Parathyroid adenoma (tissue), 2 donors: ENCODE measurements at regions not wholly inside any gene's neighbourhood (a gene's known extent, or its start where the extent isn't known, plus 50 kb on each side); places are given as distances from the start of the nearest gene placed in this dataset.
"Not testable (repeated sequence)": the region's sequence is repeated elsewhere in the genome, so short reads cannot be mapped to it uniquely, and the experiment has no call there.

Source experiments
- H2AFZ ChIP-seq: fragments of 300-600 bp; sonication (generic); one replicate; pipeline ENCODE4 v1.7.0; 2017; ENCODE audit warnings: antibody characterized with exemption, mild to moderate bottlenecking
- H3K27ac ChIP-seq: fragments of 300-600 bp; sonication (generic); one replicate; pipeline ENCODE4 v1.7.0; 2017
- H3K27me3 ChIP-seq: fragments of 300-600 bp; sonication (generic); one replicate; pipeline ENCODE4 v1.7.0; 2017; ENCODE audit warnings: low read length; ENCODE audit not compliant: control insufficient read depth, insufficient read depth
- H3K36me3 ChIP-seq: fragments of 300-600 bp; sonication (generic); one replicate; pipeline ENCODE4 v1.7.0; 2017; ENCODE audit warnings: low read length; ENCODE audit not compliant: control insufficient read depth, insufficient read depth
- H3K4me1 ChIP-seq: fragments of 300-600 bp; sonication (generic); one replicate; pipeline ENCODE4 v1.7.0; 2017; ENCODE audit warnings: control low read depth
- H3K4me2 ChIP-seq: fragments of 300-600 bp; sonication (generic); one replicate; pipeline ENCODE4 v1.7.0; 2017; ENCODE audit warnings: low read length
- H3K4me3 ChIP-seq: fragments of 300-600 bp; sonication (generic); one replicate; pipeline ENCODE4 v1.7.0; 2017; ENCODE audit warnings: low read depth, low read length
- H3K79me2 ChIP-seq: fragments of 300-600 bp; sonication (generic); one replicate; pipeline ENCODE4 v1.7.0; 2017; ENCODE audit warnings: control low read depth
- H3K9ac ChIP-seq: fragments of 300-600 bp; sonication (generic); one replicate; pipeline ENCODE4 v1.7.0; 2017; ENCODE audit warnings: mild to moderate bottlenecking
- H3K9me3 ChIP-seq: fragments of 300-600 bp; sonication (generic); one replicate; pipeline ENCODE4 v1.7.0; 2017; ENCODE audit warnings: low read length; ENCODE audit not compliant: control insufficient read depth
- TF ChIP-seq, protein P1 (sequence below): fragments of 300-600 bp; sonication (generic); IDR thresholded peaks from one replicate; pipeline ENCODE4 v1.7.0; 2017; ENCODE audit warnings: antibody characterized with exemption, mild to moderate bottlenecking
- donor health status: primary hyperparathyroidism.

DNA sequence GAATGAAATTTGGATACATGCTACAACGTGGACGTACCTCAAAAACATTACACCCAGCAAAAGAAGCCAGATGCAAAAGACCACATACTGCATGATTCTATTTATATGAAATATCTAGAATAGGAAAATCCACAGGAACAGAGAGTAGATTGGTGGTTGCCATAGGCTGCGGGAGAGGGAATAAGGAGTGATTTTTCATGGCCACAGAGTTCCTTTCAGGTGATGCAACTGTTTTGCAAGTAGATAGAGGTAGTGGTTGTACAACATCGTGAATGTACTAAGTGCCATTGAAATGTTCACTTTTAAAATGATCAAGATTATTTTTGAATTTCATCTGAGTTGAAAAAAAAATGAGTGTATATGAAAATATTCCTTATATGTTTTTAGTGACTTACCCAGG lies 115.3 kb upstream of the RUNX1 start:
- H3K9ac ChIP-seq, result no peak overlapping the region
- no peaks in the 10 kb centered on the region for H3K9me3 ChIP-seq
- no peaks in the 10 kb centered on the region for H3K4me1 ChIP-seq
- H3K27me3 ChIP-seq, result no peaks in the 10 kb centered on the region
- no peaks in the 10 kb centered on the region for H3K79me2 ChIP-seq
- H3K27ac ChIP-seq, result no peak overlapping the region
- H3K4me2 ChIP-seq, result no peak overlapping the region
- no peak overlapping the region for H2AFZ ChIP-seq
- H3K4me3 ChIP-seq, result no peak overlapping the region
- H3K36me3 ChIP-seq, result no peaks in the 10 kb centered on the region
- TF ChIP-seq, protein P1, sequence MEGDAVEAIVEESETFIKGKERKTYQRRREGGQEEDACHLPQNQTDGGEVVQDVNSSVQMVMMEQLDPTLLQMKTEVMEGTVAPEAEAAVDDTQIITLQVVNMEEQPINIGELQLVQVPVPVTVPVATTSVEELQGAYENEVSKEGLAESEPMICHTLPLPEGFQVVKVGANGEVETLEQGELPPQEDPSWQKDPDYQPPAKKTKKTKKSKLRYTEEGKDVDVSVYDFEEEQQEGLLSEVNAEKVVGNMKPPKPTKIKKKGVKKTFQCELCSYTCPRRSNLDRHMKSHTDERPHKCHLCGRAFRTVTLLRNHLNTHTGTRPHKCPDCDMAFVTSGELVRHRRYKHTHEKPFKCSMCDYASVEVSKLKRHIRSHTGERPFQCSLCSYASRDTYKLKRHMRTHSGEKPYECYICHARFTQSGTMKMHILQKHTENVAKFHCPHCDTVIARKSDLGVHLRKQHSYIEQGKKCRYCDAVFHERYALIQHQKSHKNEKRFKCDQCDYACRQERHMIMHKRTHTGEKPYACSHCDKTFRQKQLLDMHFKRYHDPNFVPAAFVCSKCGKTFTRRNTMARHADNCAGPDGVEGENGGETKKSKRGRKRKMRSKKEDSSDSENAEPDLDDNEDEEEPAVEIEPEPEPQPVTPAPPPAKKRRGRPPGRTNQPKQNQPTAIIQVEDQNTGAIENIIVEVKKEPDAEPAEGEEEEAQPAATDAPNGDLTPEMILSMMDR, result no peak

DNA sequence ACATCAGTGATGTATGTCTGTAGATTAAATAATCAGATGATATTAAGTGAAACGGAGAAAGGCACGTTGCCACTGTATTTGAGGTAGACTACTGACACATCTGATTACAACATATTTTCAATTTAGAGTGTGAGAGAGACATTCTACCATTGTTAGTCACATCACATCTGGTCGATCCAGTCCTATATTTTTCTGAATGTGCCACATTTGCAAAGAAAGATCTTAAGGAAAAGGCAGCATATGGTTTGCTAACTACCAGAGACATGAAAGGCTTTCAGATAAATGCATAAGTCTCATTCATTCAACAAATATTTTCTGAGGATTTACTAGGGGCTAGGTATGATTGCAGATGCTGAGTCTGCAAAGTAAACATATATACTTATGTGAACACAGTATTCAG lies 114.3 kb upstream of the RUNX1 start:
- no peaks in the 10 kb centered on the region for H3K79me2 ChIP-seq
- H2AFZ ChIP-seq, result no peak overlapping the region
- no peaks in the 10 kb centered on the region for H3K4me1 ChIP-seq
- no peak overlapping the region for H3K4me2 ChIP-seq
- no peak overlapping the region for H3K27ac ChIP-seq
- H3K9me3 ChIP-seq, result no peaks in the 10 kb centered on the region
- H3K4me3 ChIP-seq, result no peak overlapping the region
- no peaks in the 10 kb centered on the region for H3K27me3 ChIP-seq
- no peak overlapping the region for H3K9ac ChIP-seq
- no peaks in the 10 kb centered on the region for H3K36me3 ChIP-seq
- TF ChIP-seq, protein P1, result no peak

DNA sequence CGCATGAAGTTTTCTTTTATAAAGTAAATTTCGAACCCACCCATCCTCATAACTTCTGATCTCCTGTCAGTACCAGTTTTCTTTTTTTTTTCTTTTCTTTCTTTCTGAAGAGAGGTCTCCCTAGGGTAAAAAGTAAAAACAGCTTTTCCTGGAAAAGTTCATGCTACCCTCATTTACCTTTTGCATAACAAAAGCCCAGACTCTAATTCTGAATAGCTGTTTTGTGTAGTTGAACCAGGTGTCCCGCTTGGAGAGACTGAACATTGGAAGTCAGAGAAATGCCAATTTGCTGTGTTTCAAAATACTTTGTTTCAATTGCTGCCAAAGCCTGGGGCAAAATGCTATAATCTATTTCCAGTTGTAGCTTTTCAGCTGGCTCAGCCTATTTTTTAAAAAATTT lies 113.7 kb upstream of the RUNX1 start:
- H3K27me3 ChIP-seq, result no peaks in the 10 kb centered on the region
- no peaks in the 10 kb centered on the region for H3K9me3 ChIP-seq
- TF ChIP-seq, protein P1, result no peak
- H3K4me3 ChIP-seq, result no peak overlapping the region
- no peaks in the 10 kb centered on the region for H3K4me1 ChIP-seq
- H3K4me2 ChIP-seq, result no peak overlapping the region
- no peak overlapping the region for H3K9ac ChIP-seq
- no peaks in the 10 kb centered on the region for H3K36me3 ChIP-seq
- H3K27ac ChIP-seq, result no peak overlapping the region
- no peaks in the 10 kb centered on the region for H3K79me2 ChIP-seq
- H2AFZ ChIP-seq, result no peak overlapping the region

DNA sequence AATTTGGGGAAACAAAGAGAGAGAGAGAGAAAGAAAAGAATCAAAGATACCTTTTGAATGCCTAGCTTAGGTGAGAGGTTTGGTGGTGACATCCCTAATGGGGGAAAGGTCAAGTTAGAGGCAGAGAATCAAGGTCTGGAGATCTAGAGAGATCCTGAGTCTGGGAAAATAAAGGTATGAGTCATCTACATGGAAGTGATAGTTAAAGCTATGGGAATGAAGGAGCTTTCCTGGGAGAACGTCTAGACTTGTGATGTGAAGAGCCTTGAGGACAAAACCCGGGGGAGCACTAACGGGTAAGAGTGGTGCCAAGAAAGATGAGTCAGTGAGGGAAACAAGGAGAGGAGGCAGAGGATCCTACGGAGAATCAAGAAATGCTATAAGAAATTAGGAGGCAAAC lies 110.8 kb upstream of the RUNX1 start:
- Histone ChIP-seq H3K4me3 (no peak overlapping the region), H3K4me1 (no peaks in the 10 kb centered on the region), H3K9ac (no peak overlapping the region), H3K27me3 (no peaks in the 10 kb centered on the region), H3K4me2 (no peak overlapping the region), H2AFZ (no peak overlapping the region), H3K9me3 (no peaks in the 10 kb centered on the region), H3K27ac (no peak overlapping the region), H3K36me3 (no peaks in the 10 kb centered on the region), H3K79me2 (no peaks in the 10 kb centered on the region)
- TF ChIP-seq, protein P1, result no peak

DNA sequence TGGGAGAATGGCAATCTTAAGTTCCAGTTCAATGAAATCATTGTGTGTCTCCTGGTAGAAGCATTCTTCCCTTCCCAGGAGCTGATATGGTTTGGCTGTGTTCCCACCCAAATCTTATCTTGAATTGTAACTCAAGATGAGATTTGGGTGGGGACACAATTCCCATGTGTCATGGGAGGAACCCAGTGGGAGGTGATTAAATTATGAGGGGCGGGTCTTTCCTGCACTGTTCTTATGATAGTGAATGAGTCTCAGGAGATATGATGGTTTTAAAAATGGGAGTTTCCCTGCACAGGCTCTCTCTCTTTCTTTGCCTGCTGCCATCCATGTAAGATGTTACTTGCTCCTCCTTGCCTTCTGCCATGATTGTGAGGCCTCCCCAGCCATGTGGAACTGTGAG lies 108.3 kb upstream of the RUNX1 start:
- not testable (repeated sequence) for H3K4me1 ChIP-seq, H3K4me3 ChIP-seq, H3K27ac ChIP-seq, H3K27me3 ChIP-seq, H3K79me2 ChIP-seq, H3K9ac ChIP-seq, H3K9me3 ChIP-seq, H2AFZ ChIP-seq, H3K4me2 ChIP-seq, H3K36me3 ChIP-seq
